ENCODE measurements at regions not wholly inside any gene's neighbourhood (a gene's known extent, or its start where the extent isn't known, plus 50 kb on each side); places are given as distances from the start of the nearest gene placed in this dataset.
"Not testable (repeated sequence)": the region's sequence is repeated elsewhere in the genome, so short reads cannot be mapped to it uniquely, and the experiment has no call there.

GRCh38 chrX:40875476-40875875, 140.1 kb upstream of the MED14 start:
- H3K27ac ChIP-seq = no peak overlapping the region
- no peak overlapping the region for H3K4me3 ChIP-seq
- TF ChIP-seq, protein P1, sequence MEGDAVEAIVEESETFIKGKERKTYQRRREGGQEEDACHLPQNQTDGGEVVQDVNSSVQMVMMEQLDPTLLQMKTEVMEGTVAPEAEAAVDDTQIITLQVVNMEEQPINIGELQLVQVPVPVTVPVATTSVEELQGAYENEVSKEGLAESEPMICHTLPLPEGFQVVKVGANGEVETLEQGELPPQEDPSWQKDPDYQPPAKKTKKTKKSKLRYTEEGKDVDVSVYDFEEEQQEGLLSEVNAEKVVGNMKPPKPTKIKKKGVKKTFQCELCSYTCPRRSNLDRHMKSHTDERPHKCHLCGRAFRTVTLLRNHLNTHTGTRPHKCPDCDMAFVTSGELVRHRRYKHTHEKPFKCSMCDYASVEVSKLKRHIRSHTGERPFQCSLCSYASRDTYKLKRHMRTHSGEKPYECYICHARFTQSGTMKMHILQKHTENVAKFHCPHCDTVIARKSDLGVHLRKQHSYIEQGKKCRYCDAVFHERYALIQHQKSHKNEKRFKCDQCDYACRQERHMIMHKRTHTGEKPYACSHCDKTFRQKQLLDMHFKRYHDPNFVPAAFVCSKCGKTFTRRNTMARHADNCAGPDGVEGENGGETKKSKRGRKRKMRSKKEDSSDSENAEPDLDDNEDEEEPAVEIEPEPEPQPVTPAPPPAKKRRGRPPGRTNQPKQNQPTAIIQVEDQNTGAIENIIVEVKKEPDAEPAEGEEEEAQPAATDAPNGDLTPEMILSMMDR (IDR thresholded peaks at IDR 0.05) = no peak
- no peak for DNase-seq (ENCODE audit: low spot score)

GRCh38 chrX:40877887-40878286, 142.5 kb upstream of the MED14 start:
- TF ChIP-seq, protein P1 (IDR thresholded peaks at IDR 0.05) = no peak
- Histone ChIP-seq H3K4me3 (peak overlapping the region; percentile 6), H3K27ac (no peak overlapping the region)
- DNase-seq (ENCODE audit: low spot score) = no peak

DNA sequence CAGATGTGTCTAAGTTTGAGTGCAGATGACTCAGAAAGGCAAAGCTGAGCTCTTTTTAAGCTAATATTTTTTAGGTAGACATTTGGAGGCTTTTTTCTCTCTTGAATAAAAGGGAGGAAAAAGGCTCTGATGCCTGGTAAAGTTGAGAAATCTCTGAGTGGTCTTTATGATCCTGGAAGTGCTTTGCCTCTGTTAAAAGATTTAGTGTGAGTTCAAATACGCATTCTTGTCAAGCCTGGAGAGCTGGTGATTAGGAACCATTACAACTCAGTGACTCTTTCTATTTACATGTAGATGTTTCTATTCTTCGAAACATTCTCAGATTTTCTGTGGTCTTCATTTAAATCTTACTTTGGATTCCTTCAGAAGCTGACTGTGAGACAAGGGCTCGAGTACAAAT, 143.4 kb upstream of the MED14 start:
- Histone ChIP-seq H3K27ac (no peak overlapping the region), H3K4me3 (no peak overlapping the region)
- TF ChIP-seq, protein P1 (IDR thresholded peaks at IDR 0.05) = no peak
- DNase-seq (ENCODE audit: low spot score) = no peak

GRCh38 chrX:40879172-40879571, 143.8 kb upstream of the MED14 start:
- H3K27ac ChIP-seq; DNase-seq (ENCODE audit: low spot score); H3K4me3 ChIP-seq: not testable (repeated sequence)

- no peak for DNase-seq (ENCODE audit: low spot score)
- H3K27ac ChIP-seq = no peak overlapping the region
- no peak overlapping the region for H3K4me3 ChIP-seq
- TF ChIP-seq, protein P1 (IDR thresholded peaks at IDR 0.05) = no peak
Observed at GRCh38 chrX:40880712-40881111, 145.4 kb upstream of the MED14 start.

DNA sequence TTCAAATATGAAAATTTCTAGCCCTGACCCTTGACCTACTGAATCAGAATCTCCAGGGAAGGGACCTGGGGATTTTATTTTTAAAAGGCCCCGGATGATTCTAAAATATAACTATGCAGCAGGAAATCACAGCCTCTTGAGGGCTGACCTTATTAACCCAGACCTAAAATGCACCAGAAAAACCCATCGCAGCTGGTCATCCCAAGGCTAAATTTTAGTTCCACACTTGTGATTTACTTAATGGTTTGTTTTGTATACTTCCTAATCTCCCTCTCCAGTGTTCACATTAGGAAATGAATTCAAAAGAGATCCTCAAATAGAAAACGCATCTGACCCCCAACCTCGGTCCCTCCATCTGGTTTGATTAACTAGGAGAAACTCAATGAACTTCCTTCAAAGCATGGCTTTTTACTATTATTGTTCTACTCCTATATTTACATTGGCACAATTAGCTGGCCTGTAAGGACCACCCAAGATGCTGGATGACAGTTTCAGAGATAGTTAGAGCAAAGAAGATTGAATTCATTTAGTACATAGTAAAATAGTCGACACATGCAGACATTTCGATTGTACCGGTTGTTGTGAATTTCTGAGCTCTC, 147.8 kb upstream of the MED14 start:
- DNase-seq (ENCODE audit: low spot score) = no peak
- Histone ChIP-seq H3K4me3 (no peak overlapping the region), H3K27ac (no peak overlapping the region)
- TF ChIP-seq, protein P1 (IDR thresholded peaks at IDR 0.05) = no peak

GRCh38 chrX:40885989-40886388, 150.6 kb upstream of the MED14 start:
- DNase-seq (ENCODE audit: low spot score) = no peak
- Histone ChIP-seq H3K4me3 (no peak overlapping the region), H3K27ac (no peak overlapping the region)
- TF ChIP-seq, protein P1 (IDR thresholded peaks at IDR 0.05) = no peak
